ENCODE measurements at regions not wholly inside any gene's neighbourhood (a gene's known extent, or its start where the extent isn't known, plus 50 kb on each side); places are given as distances from the start of the nearest gene placed in this dataset.

- no peak for TF ChIP-seq CTCF (IDR thresholded peaks at IDR 0.05)
- TF ChIP-seq POLR2A (IDR thresholded peaks at IDR 0.05): no peak
Observed at GRCh38 chr14:27079716-27080115, 481.9 kb upstream of the NOVA1 start.
